ENCODE measurements at regions not wholly inside any gene's neighbourhood (a gene's known extent, or its start where the extent isn't known, plus 50 kb on each side); places are given as distances from the start of the nearest gene placed in this dataset.
"Not testable (repeated sequence)": the region's sequence is repeated elsewhere in the genome, so short reads cannot be mapped to it uniquely, and the experiment has no call there.

GRCh38 chr17:64784353-64785010 lies 122.4 kb upstream of the SMURF2 start:
- DNase-seq: no peak

- no peak for DNase-seq
Observed at GRCh38 chr17:64783556-64784352, 121.6 kb upstream of the SMURF2 start.

- no peak for DNase-seq
Observed at GRCh38 chr17:64783031-64783461, 120.9 kb upstream of the SMURF2 start.

GRCh38 chr17:64781810-64782555 lies 119.9 kb upstream of the SMURF2 start:
- no peak for DNase-seq

GRCh38 chr17:64781014-64781756 lies 119.1 kb upstream of the SMURF2 start:
- peak; percentile 50 to 66 for DNase-seq

GRCh38 chr17:64780096-64781013 lies 118.2 kb upstream of the SMURF2 start:
- peak; percentile 72 to 84 for DNase-seq

GRCh38 chr17:64779376-64780095 lies 117.4 kb upstream of the SMURF2 start:
- no peak for DNase-seq

GRCh38 chr17:64779098-64779375 lies 116.9 kb upstream of the SMURF2 start:
- not testable (repeated sequence) for DNase-seq

- DNase-seq: no peak
Observed at GRCh38 chr17:64778240-64779097, 116.4 kb upstream of the SMURF2 start.

GRCh38 chr17:64777415-64778239 lies 115.5 kb upstream of the SMURF2 start:
- no peak for DNase-seq

- DNase-seq: peak; percentile 76 to 81
Observed at GRCh38 chr17:64776720-64777414, 114.8 kb upstream of the SMURF2 start.

- no peak for DNase-seq
Observed at GRCh38 chr17:64775701-64776570, 113.8 kb upstream of the SMURF2 start.

- DNase-seq: no peak
Observed at GRCh38 chr17:64774888-64775540, 112.9 kb upstream of the SMURF2 start.

- no peak for DNase-seq
Observed at GRCh38 chr17:64773836-64774761, 112.0 kb upstream of the SMURF2 start.

- no peak for DNase-seq
Observed at GRCh38 chr17:64773386-64773835, 111.3 kb upstream of the SMURF2 start.

- DNase-seq: no peak
Observed at GRCh38 chr17:64772845-64773299, 110.8 kb upstream of the SMURF2 start.

Measured in stimulated activated CD4-positive, alpha-beta T cell treated with anti-CD3 and anti-CD28 coated beads, Interleukin-2, amount 100 ng/mL, for 24 hours (primary cell).